ENCODE measurements at regions not wholly inside any gene's neighbourhood (a gene's known extent, or its start where the extent isn't known, plus 50 kb on each side); places are given as distances from the start of the nearest gene placed in this dataset.
A peak's percentile ranks its signal among the peaks of the same experiment; 100 is the strongest.

DNA sequence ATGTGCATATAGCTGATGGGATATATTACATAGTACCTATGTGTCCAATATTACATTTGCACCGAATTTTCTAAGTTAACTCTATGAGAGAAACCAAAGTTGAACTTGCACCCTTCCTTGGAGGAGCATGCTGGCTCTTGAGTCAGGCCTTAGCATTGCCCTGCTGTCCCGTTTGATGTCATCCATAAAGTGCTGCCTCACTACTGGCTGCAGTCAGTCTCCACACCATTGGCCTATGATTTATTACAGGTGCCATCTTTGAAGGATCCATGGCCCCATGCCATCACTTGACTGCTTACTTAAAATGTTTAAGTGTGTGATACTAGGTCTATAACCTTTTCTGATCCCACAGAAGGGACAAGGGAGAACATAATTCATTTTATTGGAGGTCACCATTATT, 249.3 kb upstream of the RBBP8 start:
- Histone ChIP-seq H3K4me1 (peaks cover 34% of the 10 kb centered on the region), H3K9me3 (peaks cover 30% of the 10 kb centered on the region), H3K27ac (peak overlapping the region; percentile 91 to 94), H3K4me2 (peak overlapping the region; percentile 63), H3K4me3 (no peak overlapping the region)
- WGBS (ENCODE audit: missing lambda C conversion rate) = 17% methylated on average over 2 of the region's 2 CpGs
- peak in 1 of 2 experiments; percentile 65 for DNase-seq (ENCODE audit: low read depth in 1 of 2, low spot score in 1 of 2)
- peak; percentile 60 to 74 for ATAC-seq
- CTCF ChIA-PET = interaction anchor here (0.6 to 1.6 kb wide), 2 partner anchors 20 to 1082 kb away, joined by 3 to 4 read pairs; no protein-coding TSS in a partner anchor
- TF ChIP-seq JUNB (IDR thresholded peaks at IDR 0.05) = no peak
- 0 out of 2 replicates have a peak, but pooled peaks have one; percentile 65 for TF ChIP-seq HOXB5 (CRISPR knock-in tag; IDR thresholded peaks at IDR 0.05)
- TF ChIP-seq HDAC2 (IDR thresholded peaks at IDR 0.05) = no peak
- TF ChIP-seq, protein P1, sequence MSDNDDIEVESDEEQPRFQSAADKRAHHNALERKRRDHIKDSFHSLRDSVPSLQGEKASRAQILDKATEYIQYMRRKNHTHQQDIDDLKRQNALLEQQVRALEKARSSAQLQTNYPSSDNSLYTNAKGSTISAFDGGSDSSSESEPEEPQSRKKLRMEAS (IDR thresholded peaks at IDR 0.05) = no peak
- no peak for TF ChIP-seq PHF8 (IDR thresholded peaks at IDR 0.05; ENCODE audit: borderline replicate concordance, low read depth)
- no peak; the same call in 1 of the 2 replicates for TF ChIP-seq FOXS1 (CRISPR knock-in tag; IDR thresholded peaks at IDR 0.05)
- TF ChIP-seq, protein P2, sequence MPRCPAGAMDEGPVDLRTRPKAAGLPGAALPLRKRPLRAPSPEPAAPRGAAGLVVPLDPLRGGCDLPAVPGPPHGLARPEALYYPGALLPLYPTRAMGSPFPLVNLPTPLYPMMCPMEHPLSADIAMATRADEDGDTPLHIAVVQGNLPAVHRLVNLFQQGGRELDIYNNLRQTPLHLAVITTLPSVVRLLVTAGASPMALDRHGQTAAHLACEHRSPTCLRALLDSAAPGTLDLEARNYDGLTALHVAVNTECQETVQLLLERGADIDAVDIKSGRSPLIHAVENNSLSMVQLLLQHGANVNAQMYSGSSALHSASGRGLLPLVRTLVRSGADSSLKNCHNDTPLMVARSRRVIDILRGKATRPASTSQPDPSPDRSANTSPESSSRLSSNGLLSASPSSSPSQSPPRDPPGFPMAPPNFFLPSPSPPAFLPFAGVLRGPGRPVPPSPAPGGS (IDR thresholded peaks at IDR 0.05) = no peak
- TF ChIP-seq RAD21 (conservative IDR thresholded peaks at IDR 0.05 in 1 of 2, IDR thresholded peaks at IDR 0.05 in 1 of 2) = no peak
- no peak for TF ChIP-seq RCOR1 (IDR thresholded peaks at IDR 0.05; ENCODE audit: low read depth, low read length)
- TF ChIP-seq, protein P3, sequence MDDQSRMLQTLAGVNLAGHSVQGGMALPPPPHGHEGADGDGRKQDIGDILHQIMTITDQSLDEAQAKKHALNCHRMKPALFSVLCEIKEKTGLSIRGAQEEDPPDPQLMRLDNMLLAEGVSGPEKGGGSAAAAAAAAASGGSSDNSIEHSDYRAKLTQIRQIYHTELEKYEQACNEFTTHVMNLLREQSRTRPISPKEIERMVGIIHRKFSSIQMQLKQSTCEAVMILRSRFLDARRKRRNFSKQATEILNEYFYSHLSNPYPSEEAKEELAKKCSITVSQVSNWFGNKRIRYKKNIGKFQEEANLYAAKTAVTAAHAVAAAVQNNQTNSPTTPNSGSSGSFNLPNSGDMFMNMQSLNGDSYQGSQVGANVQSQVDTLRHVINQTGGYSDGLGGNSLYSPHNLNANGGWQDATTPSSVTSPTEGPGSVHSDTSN (IDR thresholded peaks at IDR 0.05) = no peak
- TF ChIP-seq HOXA7 (CRISPR knock-in tag; IDR thresholded peaks at IDR 0.05) = no peak; the same call in 1 of the 2 replicates
- TF ChIP-seq RARB (CRISPR knock-in tag; IDR thresholded peaks at IDR 0.05) = no peak
- TF ChIP-seq ESRRA (IDR thresholded peaks at IDR 0.05; ENCODE audit: borderline replicate concordance, low read length) = no peak
- TF ChIP-seq, protein P4, sequence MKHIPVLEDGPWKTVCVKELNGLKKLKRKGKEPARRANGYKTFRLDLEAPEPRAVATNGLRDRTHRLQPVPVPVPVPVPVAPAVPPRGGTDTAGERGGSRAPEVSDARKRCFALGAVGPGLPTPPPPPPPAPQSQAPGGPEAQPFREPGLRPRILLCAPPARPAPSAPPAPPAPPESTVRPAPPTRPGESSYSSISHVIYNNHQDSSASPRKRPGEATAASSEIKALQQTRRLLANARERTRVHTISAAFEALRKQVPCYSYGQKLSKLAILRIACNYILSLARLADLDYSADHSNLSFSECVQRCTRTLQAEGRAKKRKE (CRISPR knock-in tag; IDR thresholded peaks at IDR 0.05; ENCODE audit: low read depth) = 0 out of 2 replicates have a peak, but pooled peaks have one; percentile 9
- no peak for TF ChIP-seq CBX2 (IDR thresholded peaks at IDR 0.05; ENCODE audit: borderline replicate concordance, low read depth)
- no peak for TF ChIP-seq TP53 (CRISPR knock-in tag; IDR thresholded peaks at IDR 0.05)
- TF ChIP-seq, protein P5, sequence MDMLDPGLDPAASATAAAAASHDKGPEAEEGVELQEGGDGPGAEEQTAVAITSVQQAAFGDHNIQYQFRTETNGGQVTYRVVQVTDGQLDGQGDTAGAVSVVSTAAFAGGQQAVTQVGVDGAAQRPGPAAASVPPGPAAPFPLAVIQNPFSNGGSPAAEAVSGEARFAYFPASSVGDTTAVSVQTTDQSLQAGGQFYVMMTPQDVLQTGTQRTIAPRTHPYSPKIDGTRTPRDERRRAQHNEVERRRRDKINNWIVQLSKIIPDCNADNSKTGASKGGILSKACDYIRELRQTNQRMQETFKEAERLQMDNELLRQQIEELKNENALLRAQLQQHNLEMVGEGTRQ (IDR thresholded peaks at IDR 0.05) = no peak
- TF ChIP-seq EHMT2 (IDR thresholded peaks at IDR 0.05; ENCODE audit: low read depth) = peak; percentile 21; the same call in 1 of the 2 replicates
- TF ChIP-seq KDM1A (IDR thresholded peaks at IDR 0.05; ENCODE audit: low read depth) = no peak
- TF ChIP-seq SREBF2 (IDR thresholded peaks at IDR 0.05) = no peak
- TF ChIP-seq TFCP2L1 (CRISPR knock-in tag; IDR thresholded peaks at IDR 0.05) = no peak
- TF ChIP-seq, protein P6, sequence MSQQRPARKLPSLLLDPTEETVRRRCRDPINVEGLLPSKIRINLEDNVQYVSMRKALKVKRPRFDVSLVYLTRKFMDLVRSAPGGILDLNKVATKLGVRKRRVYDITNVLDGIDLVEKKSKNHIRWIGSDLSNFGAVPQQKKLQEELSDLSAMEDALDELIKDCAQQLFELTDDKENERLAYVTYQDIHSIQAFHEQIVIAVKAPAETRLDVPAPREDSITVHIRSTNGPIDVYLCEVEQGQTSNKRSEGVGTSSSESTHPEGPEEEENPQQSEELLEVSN (IDR thresholded peaks at IDR 0.05; ENCODE audit: borderline replicate concordance, low read depth) = no peak
- peak; percentile 68; the same call in 1 of the 2 replicates for TF ChIP-seq ZNF302 (CRISPR knock-in tag; IDR thresholded peaks at IDR 0.05)
- TF ChIP-seq FOSL2 (IDR thresholded peaks at IDR 0.05) = no peak
- TF ChIP-seq FOSL2 (CRISPR knock-in tag; IDR thresholded peaks at IDR 0.05) = no peak
- TF ChIP-seq ZSCAN20 (CRISPR knock-in tag; IDR thresholded peaks at IDR 0.05) = 0 out of 2 replicates have a peak, but pooled peaks have one; percentile 21
- peak; percentile 88; the same call in 1 of the 2 replicates for TF ChIP-seq HOXB13 (CRISPR knock-in tag; IDR thresholded peaks at IDR 0.05; ENCODE audit: low read depth)
- POLR2A ChIA-PET = interaction anchor here (1.0 kb wide), 2 partner anchors 11 to 27 kb away, joined by 4 to 5 read pairs; no protein-coding TSS in a partner anchor
- FAIRE-seq = no peak
